Stimulated activated CD8-positive, alpha-beta memory T cell treated with anti-CD3 and anti-CD28 coated beads, Interleukin-12 subunit alpha, Interleukin-12 subunit beta, amount 100 ng/mL, for 24 hours (primary cell): ENCODE measurements at regions not wholly inside any gene's neighbourhood (a gene's known extent, or its start where the extent isn't known, plus 50 kb on each side); places are given as distances from the start of the nearest gene placed in this dataset.

Source experiments
- DNase-seq: peaks from one replicate; pipeline ENCODE4 v3.0.0-alpha.2; 2020; ENCODE audit errors: extremely low read depth

GRCh38 chr2:16154501-16155280 is 214.3 kb downstream of the MYCN start:
- no peak for DNase-seq

DNA sequence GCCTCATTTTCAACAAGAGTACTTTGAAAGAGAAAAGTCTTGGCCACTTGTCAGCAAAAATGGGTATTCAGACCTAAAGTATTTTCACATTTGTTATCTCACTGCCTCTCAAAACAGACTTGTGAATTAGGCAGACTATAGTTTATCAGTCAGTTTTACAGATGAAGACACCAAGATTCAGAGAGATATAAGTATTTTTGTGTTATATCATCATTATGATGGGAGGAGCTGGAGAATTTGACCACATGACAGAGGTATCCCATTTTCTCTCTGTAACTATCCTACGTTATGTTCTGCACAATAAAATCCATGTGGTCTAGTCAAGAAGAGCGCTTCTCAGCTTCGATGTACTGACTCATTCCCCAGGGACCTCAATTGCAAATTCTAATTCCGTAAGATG is 213.7 kb downstream of the MYCN start:
- DNase-seq = no peak

- DNase-seq = no peak
Observed at GRCh38 chr2:16153754-16154035, 213.3 kb downstream of the MYCN start.

DNA sequence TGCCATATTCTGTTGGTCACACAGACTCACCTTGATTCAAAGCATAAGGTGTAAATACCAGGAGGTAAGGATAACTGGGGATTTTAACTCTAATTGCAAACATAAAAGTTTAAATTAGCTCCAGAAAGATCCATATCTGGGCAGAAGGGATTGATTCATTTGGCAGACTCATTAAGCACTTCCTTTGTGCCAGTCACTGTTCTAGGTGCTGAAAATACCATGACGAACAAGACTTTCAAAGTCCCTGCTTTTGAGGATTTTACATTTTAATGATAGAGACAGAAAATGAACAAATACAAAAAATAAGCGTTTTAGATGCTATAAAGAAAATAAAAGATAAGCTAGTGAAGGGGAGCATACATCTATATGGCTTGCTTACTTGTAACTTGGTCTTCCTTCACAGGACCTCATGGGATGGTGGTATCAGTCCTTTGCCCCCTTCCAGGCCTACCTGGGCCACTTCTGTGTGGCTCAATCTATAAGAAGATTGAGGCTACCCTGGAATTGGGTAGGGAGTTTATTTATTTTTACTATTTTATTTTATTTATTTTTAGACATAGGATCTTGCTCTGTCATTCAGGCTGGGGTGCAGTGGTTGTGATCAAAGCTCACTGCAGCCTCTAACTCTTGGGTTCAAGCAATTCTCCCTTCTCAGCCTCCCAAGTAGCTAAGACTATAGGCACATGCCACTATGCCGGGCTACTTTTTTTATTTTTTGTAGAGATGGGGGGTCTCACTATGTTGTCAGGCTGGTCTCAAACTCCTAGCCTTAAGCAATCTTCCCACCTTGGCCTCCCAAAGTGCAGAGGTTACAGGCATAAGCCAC is 212.8 kb downstream of the MYCN start:
- no peak for DNase-seq

DNA sequence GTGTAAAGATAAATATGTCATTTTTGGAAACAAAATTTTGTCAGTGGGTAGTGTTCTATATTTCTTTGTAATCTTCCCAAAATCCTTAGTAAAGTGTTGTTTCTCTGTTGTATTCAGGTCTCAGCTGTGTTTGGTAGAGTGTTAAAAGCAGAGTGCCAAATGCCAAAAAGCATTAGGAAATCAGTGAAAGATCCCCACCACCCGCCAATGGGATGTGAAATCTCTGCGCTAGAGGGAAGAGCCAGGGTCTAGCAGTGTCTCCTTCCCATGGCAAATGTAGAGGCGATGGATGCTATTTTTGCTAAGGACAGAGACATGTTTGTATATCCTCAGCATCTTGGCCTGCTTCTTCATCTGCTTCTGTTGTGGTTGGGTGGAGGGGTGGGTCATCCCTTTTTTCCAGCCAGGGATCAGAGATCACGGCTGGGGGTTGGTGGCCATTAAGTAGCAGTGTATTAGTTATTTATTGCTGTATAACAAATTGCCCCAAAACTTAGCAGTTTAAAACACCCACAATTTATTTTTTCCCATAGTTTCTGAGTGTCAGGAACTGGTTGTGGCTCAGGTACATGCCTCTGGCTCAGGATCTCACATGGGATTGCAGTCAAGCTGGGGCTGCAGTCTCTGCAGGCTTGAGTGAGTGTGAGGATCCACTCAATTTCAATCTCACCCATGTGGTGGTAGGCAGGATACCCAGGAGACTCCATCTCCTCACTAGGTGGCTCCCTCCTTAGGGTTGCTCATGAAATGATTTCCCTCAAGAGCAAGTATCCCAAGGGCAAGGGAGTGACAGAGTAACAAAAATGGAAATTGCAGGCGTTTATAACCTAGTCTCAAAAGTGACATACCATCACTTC is 211.9 kb downstream of the MYCN start:
- no peak for DNase-seq

DNA sequence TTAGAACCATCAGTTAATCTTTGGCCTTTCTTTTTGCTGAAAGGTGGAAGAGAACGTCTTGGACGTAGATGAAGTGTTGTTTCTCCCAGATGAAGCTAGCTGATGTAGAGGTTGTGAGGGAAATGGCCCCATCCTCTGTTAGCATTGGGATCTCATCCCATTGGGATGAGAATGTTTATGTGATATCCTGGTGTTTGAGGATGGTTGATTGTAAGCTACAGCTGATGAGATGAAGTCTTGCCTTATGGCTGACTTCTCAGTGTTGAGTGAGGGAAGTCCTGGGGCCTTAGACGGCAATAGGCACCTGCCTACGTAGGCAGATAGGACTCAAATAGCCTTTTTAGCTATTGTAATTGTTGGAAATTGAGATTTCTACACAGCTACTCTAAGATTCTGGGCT is 211.3 kb downstream of the MYCN start:
- no peak for DNase-seq

GRCh38 chr2:16151281-16151570 is 210.9 kb downstream of the MYCN start:
- no peak for DNase-seq

GRCh38 chr2:16150456-16151280 is 210.3 kb downstream of the MYCN start:
- no peak for DNase-seq

DNA sequence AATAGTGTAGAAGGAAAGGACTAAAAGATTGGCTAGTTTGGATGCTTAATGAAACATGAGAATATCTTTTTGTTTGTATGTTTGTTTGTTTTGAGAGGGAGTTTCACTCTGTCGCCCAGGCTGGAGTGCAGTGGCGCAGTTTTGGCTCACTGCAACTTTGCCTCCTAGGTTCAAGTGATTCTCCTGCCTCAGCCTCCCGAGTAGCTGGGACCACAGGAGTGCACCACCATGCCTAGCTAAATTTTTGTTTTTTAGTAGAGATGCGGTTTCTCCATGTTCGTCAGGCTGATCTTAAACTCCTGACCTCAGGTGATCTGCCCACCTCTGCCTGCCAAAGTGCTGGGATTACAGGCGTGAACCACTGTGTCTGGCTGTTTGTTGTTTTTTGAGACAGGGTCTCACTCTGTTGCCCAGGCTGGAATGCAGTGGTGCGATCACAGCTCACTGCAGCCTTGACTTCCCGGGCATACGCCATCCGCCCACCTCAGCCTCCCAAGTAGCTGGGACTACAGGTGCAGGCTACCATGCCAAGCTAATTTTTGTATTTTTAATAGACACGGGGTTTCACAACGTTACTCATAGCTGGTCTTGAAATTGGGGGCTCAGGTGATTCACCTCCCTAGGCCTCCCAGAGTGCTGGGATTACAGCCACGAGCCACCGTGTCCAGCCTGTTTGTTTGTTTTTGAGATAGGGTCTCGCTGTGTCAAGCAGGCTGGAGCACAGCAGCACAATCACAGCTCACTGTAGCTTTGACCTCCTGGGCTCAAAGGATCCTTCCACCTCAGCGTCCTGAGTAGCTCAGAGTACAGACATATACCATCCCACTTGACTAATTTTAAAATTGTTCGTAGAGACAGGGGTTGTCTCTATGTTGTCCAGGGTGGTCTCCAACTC is 209.2 kb downstream of the MYCN start:
- DNase-seq = no peak

DNA sequence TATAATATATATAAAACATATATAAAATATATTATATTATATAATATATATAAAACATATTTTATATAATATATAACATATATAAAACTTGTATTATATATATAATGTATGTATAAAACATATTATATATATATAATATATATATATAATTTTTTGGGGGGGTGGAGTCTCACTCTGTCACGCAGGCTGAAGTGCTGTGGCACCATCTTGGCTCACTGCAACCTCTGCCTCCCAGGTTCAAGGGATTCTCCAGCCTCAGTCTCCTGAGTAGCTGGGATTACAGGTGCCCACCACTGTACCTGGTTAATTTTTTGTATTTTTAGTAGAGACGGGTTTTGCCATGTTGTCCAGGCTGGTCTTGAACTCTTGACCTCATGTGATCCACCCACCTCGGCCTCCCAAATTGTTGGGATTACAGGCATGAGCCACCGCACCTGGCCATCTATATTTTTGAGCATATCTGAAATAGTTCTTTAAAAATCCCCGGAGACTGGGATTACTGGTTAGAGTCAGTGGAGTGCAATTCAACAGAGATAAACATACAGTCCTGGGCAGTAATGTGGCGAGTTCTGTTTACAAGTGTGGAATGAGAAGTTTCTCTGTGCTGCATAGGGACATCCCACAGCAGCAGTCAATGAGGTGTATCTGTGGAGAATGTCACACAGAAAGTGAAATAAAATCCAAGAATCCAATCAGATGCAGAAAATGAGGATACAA is 208.4 kb downstream of the MYCN start:
- no peak for DNase-seq

DNA sequence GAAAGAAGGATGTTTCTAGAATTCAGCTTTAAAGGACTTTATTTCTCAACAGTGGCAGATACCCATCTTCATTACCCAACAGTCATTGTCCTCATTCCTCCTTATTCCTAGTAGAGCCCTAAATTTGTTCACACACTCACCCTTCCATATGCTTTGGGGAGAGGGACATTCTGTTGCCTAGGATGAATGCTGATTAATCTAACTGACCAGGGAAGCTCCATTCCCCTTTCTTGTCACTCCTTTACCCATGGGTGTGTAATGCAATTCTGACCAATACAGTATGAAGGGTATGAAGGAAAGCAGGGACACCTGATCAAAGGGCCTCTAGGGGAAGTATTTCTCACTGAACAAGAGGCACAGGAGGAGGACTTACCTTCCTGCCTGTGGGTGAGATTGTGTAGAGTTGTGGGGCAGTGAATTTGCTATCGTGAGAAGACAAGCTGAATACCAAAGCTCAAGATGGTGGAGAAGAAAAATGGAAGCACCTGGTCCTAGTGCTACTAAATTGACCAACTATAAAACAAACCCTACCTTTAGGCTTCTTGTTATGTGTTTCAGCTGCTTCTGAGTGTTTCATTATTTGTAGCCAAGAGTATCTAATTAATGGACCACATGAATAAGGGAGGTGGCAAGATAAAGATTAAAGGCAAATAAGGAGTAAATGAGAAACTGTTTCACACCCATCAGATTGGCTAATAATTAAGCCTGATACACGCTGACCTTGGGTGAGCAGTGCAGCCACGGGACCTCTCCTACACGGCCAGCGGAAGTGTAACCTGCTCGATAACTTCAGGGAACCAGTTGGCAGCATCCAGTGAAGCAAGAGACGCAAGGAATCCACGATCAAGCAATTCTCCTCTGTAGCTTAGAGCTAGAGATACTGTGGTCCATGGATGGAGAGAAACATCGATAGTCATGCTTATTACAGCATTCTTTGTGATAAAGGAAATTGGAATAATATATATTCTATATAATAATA is 202.3 kb downstream of the MYCN start:
- no peak for DNase-seq

GRCh38 chr2:16141641-16141921 is 201.2 kb downstream of the MYCN start:
- no peak for DNase-seq

DNA sequence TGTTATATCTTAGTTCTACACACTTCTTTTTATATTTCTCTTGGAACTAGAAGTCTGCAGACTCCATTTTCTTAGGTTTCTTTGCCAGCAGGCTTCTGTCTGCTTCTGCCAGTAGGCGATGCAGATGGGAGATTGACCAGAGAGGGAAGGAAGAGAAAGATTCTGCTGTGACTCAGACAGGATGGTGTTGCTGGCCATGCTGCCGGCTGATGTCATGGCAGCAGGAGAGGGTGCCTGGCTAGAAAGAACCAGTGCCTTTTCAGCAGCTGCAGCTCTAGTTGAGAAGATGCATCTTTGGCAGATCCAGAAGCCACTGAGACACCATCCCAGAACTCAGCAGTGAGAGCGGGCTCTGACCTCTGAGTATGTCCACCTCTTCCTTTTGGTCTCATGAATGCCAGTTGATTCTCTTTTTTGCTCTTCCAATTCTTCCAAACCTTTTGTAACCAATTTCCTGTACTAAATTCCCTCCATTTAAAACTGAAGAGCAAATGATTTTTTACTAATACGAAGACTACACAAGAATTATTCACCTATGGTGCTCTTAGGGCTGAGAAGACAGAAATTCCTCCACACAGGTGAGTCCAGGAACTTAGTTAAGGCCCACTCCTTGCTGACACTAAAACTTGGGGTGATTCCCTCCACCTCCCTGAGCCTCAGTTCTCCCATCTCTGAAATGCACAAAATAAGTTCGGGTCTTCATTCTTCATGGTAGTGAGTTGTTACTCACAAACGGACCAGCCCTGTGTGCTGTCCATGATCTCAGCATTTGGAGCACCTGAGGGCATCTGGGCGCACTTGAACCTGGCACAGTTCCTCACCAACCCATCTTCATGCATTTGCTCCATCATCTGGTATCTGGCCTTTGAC is 200.7 kb downstream of the MYCN start:
- no peak for DNase-seq

DNA sequence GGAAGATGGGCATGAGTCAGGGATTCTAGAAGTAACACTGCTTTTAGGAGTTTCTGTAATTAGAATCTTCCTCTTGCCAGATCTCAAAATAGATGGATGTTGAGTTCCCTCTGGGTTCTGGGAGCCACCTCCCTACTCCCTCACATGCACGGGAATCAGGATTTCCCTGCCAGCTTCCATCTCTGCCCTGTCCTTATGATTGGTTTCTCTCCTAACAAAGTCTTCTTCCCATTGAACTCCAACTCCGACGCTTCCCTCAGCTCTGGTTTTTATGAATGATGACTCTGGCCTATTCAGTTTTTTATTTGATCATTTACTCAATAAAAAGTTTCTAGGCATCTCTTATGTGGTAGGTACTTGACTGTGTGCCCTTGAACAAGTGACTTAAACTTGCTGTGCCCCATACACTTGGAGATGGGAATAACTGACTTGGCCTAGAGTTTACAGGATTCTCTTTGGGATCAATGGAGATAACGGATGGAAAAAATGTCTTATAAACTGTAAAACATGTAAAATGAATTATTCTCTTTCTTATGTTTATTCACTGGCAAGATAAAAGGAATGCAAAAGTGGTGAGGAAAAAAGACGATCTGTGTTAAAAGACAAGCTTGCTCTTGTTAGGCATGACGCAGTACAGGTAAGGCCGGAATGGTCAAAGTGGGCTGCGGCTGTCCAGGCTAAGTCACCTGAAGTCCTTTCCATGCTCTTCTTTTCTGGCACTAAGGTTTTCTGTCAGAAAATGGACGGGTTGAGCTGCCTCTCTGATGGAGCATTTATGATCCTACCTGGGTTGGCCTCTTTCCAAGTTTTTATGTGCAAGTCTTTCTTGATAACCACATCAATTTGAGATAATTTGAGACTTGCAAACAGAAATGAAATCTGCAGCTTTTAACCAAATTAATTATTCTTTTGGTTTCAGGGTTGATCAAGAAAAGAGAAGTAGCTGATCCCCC is 199.6 kb downstream of the MYCN start:
- no peak for DNase-seq

- DNase-seq = no peak
Observed at GRCh38 chr2:16138811-16139662, 198.7 kb downstream of the MYCN start.
